ENCODE measurements at regions not wholly inside any gene's neighbourhood (a gene's known extent, or its start where the extent isn't known, plus 50 kb on each side); places are given as distances from the start of the nearest gene placed in this dataset.

GRCh38 chr7:66426332-66426731 lies 202.3 kb upstream of the KCTD7 start:
- no peak for TF ChIP-seq POLR2A (IDR thresholded peaks at IDR 0.05; ENCODE audit: low read depth, low read length)
- no peak for TF ChIP-seq POU2F2 (IDR thresholded peaks at IDR 0.05; ENCODE audit: low read depth, low read length)

Data from GM12891 (cell line).